ENCODE measurements at regions not wholly inside any gene's neighbourhood (a gene's known extent, or its start where the extent isn't known, plus 50 kb on each side); places are given as distances from the start of the nearest gene placed in this dataset.
"Not testable (repeated sequence)": the region's sequence is repeated elsewhere in the genome, so short reads cannot be mapped to it uniquely, and the experiment has no call there.

DNA sequence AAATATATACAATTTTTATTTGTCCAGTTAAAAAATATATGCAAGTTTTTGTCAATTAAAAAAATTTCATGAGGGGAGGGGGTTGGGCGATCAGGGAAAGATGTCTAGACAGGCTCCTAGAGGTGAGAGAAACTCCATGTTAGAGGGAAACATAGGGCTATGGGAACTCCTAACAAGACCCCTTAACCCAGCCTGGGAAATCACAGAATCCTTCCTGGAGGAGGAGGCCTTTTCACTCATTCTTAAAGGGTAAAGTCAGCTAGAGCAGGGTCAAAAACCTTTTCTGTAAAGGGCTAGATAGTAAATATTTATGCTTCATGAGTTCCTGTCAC lies 75.9 kb upstream of the PTPN1 start:
- no peak for DNase-seq

GRCh38 chr20:50434653-50435396 lies 75.4 kb upstream of the PTPN1 start:
- DNase-seq, result no peak

- no peak for DNase-seq
These were observed 74.7 kb upstream of the PTPN1 start for GRCh38 chr20:50435397-50436051.

GRCh38 chr20:50436052-50436656 lies 74.0 kb upstream of the PTPN1 start:
- no peak for DNase-seq

DNA sequence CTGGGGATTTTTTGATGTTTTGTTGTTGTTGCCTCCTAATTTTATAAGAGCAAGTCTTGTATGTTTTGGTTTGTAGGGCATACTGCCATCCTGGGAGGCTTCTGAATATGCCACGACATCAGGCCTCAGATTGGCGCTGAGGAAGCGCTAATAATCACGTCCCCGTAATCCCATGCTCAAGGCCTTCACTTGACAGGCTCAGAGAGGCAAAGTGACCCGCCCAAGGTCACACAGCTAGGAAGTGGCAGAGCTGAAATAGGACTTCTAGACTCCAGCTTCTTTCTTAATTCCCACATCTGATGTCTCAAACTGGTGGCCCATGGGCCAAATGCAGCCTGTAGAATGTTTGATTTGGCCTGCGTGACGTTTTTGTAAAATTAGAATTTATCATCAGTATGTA lies 73.5 kb upstream of the PTPN1 start:
- no peak for DNase-seq

DNA sequence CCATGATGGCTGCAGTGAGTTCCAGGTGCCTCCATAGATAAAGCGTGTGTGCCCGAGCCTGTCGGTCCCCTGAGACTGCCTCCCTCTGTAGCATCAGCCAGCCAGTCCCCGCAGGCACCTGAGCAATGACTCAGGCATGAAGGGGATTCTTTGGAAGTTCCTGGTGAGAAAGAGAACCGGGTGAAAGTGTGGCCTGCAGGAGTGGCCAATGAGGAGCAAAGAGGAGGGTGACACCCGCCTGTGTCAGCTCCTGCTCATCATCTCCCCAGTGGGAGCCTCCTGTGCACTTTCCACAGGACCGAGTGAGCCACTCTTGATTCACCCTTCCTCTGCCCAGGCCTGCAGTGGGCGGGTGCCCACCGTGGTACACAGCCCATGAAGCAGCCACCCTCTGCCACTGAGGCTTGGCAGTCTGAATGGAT lies 71.2 kb upstream of the PTPN1 start:
- DNase-seq, result peak; percentile 63 to 72

DNA sequence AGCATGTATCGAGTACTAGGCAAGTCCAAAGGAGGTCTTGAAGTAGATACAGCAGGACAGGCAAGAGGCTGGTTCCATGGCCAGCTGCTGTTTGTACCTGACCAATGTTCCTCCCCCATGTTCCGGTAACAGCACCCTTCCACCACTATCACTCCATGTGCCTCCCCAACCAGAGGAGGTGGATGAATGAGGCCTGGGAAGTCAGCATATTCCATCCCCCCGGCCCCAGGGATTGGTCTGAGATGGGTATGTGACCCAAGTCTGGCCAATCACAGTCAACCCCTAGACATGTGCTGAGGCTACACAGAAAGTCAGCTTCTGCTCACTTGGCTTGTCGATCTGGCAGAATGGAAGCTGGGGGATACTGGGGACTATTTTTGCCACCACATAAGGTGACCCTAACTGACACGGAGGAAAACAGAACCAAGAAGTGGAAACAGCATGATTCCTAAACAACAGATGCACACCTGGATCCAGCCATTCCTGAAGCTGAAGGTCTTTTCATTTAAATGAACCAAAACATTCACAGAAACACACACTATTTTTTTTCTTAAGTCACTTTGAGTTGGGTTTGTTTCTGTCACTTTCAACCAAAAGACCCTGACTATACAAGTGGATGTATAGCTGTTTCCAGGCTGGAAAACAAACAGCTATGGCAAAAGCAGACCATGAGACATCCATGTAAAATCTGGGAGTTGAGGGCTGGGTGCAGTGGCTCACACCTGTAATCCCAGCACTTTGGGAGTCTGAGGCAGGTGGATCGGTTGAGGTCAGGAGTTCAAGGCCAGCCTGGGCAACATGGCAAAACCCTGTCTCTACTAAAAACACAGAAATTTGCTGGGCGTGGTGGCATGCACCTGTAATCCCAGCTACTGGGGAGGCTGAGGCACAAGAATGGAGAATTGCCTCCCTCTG lies 70.4 kb upstream of the PTPN1 start:
- no peak for DNase-seq

DNA sequence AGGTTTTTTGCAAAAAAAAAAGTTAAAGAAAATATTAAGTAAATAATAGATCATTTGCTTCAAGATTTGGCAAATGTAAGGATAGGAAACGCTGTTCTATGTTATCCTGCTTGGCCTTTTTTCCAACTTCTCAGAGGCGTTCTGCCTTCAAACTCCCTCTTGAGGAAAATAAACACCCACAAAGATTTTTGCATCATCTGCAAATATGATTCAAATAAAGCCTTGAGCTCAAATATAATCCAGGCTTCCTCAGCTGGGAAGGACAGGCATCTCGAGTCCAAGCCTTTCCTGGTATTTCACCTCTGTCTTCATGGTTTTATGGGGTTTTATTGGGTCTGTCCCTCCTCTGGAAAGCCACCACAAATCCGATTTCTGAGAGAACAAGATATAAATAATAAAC lies 67.7 kb upstream of the PTPN1 start:
- no peak for DNase-seq

- no peak for DNase-seq
These were observed 64.6 kb upstream of the PTPN1 start for GRCh38 chr20:50445354-50446151.

- DNase-seq, result no peak
These were observed 63.7 kb upstream of the PTPN1 start for GRCh38 chr20:50446351-50447101.

GRCh38 chr20:50447102-50447804 lies 62.9 kb upstream of the PTPN1 start:
- no peak for DNase-seq

DNA sequence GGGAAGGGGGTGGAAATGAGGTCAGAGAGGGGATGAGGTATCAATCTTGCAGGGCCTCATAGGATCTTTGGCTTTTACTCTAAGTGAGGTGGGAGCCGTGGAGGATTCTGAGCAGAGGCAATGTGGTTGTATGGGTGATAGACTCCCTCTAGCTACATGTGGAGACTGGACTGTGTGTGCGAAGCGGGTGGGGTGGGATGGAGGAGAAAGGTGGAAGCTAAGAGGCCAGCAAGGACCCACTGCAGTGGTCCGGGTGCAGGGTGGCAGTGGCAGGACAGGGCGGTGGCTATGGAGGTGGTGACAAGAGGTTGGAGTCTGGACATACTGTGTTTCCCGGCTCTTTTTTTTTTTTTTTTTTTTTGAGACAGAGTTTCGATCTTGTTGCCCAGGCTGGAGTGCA lies 62.4 kb upstream of the PTPN1 start:
- no peak for DNase-seq

GRCh38 chr20:50448625-50449403 lies 61.4 kb upstream of the PTPN1 start:
- DNase-seq, result not testable (repeated sequence)

- no peak for DNase-seq
These were observed 60.3 kb upstream of the PTPN1 start for GRCh38 chr20:50449738-50450492.

DNA sequence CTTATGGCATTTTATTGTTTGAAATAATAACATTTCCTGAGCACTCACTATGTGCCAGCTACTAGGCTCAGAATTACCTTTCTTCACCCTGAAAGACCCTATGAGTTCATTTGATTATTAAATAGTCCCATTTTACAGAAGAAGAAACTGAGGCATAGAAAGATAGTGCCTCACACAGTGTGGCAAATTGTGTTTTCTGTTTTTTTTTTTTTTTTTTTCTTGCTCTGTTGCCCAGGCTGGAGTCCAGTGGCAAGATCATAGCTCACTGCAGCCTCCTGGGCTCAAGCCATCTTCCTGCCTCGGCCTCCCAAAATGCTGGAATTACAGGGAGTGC lies 59.7 kb upstream of the PTPN1 start:
- DNase-seq, result no peak

GRCh38 chr20:50450881-50451752 lies 59.1 kb upstream of the PTPN1 start:
- DNase-seq, result peak; percentile 46 to 57

DNA sequence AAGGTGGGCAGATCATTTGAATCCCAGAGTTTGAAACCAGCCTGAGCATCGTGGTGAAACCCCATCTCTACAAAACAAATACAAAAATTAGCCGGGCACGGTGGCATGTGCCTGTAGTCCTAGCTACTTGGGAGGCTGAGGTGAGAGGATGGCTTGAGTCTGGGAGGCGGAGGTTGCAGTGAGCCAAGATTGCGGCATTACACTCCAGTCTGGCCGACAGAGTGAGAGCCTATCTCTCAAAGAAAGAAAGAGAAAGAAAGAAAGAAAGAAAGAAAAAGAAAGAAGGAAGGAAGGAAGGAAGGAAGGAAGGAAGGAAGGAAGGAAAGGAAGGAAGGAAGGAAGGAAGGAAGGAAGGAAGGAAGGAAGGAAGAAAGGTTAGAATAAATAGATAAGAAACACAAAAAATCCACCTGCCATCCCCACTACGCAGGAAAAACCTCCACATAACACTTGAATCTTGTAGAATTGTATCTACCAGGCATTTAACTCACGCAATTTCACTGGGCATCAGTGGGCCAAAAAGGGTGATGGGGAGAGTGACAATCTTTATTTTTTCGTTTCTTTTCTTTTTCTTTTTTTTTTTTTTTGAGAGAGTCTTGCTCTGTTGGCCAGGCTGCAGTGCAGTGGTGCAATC lies 58.3 kb upstream of the PTPN1 start:
- DNase-seq, result not testable (repeated sequence)

Data from activated T-cell treated with anti-CD3 and anti-CD28 coated beads, Interleukin-2, amount 50 U/mL, for 48 hours (primary cell).